Osteoblast (primary cell): ENCODE measurements at regions not wholly inside any gene's neighbourhood (a gene's known extent, or its start where the extent isn't known, plus 50 kb on each side); places are given as distances from the start of the nearest gene placed in this dataset.

Experiments used
- DNase-seq: peaks from one replicate; pipeline ENCODE4 v3.0.0; 2011; ENCODE audit warnings: low spot score, mixed read lengths; ENCODE audit not compliant: insufficient read length; ENCODE audit errors: missing footprints
- H2AFZ ChIP-seq: 2 replicates; pipeline ENCODE4 v1.6.0; 2011; ENCODE audit warnings: mild to moderate bottlenecking, low read length
- H3K27ac ChIP-seq: 2 replicates; pipeline ENCODE4 v1.5.1; 2011; ENCODE audit warnings: mild to moderate bottlenecking, low read depth, low read length, moderate library complexity
- H3K27me3 ChIP-seq: 2 replicates; pipeline ENCODE4 v1.6.0; 2012; ENCODE audit warnings: mild to moderate bottlenecking, control low read depth, inconsistent platforms, low read length, moderate library complexity; ENCODE audit not compliant: insufficient read depth
- H3K36me3 ChIP-seq: 2 replicates; pipeline ENCODE4 v1.5.1; 2011; ENCODE audit warnings: mild to moderate bottlenecking, low read length, control low read depth, moderate library complexity; ENCODE audit not compliant: insufficient read depth
- H3K4me1 ChIP-seq: 2 replicates; pipeline ENCODE4 v1.5.1; 2011; ENCODE audit warnings: mild to moderate bottlenecking, low read length, control low read depth, moderate library complexity; ENCODE audit not compliant: insufficient read depth
- H3K4me2 ChIP-seq: 2 replicates; pipeline ENCODE4 v1.6.0; 2011; ENCODE audit warnings: mild to moderate bottlenecking, low read length; ENCODE audit not compliant: insufficient read depth
- H3K4me3 ChIP-seq: fragments of 200-600 bp; sonication (generic); 3 replicates; pipeline ENCODE4 v1.5.1; 2012; ENCODE audit warnings: mild to moderate bottlenecking, low read length, inconsistent platforms; ENCODE audit not compliant: insufficient read depth
- H3K79me2 ChIP-seq: 2 replicates; pipeline ENCODE4 v1.6.0; 2012; ENCODE audit warnings: mild to moderate bottlenecking, low read length, control low read depth, inconsistent platforms; ENCODE audit not compliant: insufficient read depth
- H3K9me3 ChIP-seq: 2 replicates; pipeline ENCODE4 v1.5.1; 2011; ENCODE audit warnings: low read depth, low read length, control low read depth
- H4K20me1 ChIP-seq: 2 replicates; pipeline ENCODE4 v1.6.0; 2012; ENCODE audit warnings: mild to moderate bottlenecking, low read length, control low read depth; ENCODE audit not compliant: insufficient read depth
- TF ChIP-seq, protein P1 (sequence below): IDR thresholded peaks from 2 replicates; pipeline ENCODE4 v1.5.1; 2011; ENCODE audit warnings: mild to moderate bottlenecking, low read depth, low read length, moderate library complexity; ENCODE audit errors: extremely low read depth

DNA sequence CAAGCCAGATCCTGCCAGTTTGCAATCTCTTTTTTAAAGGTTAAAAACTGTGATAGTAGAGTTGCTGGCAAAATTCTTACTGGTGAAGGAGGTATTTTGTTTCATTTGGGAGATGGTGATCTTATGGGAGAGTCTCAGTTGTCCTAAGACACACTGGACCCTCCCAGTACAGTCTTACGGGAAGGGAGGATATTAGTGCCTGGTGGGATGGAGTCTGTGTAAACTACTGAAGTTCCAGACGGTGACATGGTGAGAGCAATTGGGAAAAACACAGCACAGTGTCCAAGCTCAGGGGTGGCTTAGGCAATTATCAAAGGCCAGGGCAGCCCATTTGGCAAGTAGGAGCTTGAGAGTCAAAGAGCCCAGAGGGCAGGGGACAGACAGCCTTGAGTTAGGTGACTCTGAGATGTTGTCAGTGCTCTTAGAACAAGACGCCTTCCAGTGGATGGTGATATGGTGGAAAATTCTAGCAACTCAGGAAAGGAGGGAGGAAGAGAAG, 143.7 kb upstream of the CCDC68 start:
- no peak overlapping the region for H3K27ac ChIP-seq
- no peaks in the 10 kb centered on the region for H3K36me3 ChIP-seq
- H3K27me3 ChIP-seq, result no peaks in the 10 kb centered on the region
- H3K79me2 ChIP-seq, result no peaks in the 10 kb centered on the region
- peak overlapping the region; percentile 5 for H2AFZ ChIP-seq
- no peaks in the 10 kb centered on the region for H3K9me3 ChIP-seq
- DNase-seq, result no peak
- H4K20me1 ChIP-seq, result no peaks in the 10 kb centered on the region
- no peak overlapping the region for H3K4me2 ChIP-seq
- TF ChIP-seq, protein P1, sequence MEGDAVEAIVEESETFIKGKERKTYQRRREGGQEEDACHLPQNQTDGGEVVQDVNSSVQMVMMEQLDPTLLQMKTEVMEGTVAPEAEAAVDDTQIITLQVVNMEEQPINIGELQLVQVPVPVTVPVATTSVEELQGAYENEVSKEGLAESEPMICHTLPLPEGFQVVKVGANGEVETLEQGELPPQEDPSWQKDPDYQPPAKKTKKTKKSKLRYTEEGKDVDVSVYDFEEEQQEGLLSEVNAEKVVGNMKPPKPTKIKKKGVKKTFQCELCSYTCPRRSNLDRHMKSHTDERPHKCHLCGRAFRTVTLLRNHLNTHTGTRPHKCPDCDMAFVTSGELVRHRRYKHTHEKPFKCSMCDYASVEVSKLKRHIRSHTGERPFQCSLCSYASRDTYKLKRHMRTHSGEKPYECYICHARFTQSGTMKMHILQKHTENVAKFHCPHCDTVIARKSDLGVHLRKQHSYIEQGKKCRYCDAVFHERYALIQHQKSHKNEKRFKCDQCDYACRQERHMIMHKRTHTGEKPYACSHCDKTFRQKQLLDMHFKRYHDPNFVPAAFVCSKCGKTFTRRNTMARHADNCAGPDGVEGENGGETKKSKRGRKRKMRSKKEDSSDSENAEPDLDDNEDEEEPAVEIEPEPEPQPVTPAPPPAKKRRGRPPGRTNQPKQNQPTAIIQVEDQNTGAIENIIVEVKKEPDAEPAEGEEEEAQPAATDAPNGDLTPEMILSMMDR, result no peak
- H3K4me1 ChIP-seq, result peaks cover 14% of the 10 kb centered on the region
- no peak overlapping the region for H3K4me3 ChIP-seq

DNA sequence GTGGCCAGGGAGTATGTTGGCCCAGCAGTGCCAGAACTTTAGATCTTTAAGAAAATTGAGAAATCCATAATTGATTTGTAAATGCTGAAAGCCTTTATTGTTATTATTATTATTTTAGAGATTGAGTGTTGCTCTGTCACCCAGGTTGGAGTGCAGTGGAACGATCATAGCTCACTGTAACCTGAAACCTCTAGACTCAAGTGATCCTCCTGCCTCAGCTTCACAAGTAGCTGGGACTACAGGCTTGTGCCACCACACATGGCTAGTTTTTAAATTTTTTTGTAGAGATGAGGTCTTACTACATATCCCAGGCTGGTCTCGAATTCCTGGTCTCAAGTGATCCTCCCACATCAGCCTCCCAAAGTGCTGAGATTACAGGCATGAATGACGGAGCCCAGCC, 143.2 kb upstream of the CCDC68 start:
- Histone ChIP-seq H3K4me2 (no peak overlapping the region), H3K4me1 (peaks cover 16% of the 10 kb centered on the region), H3K27ac (no peak overlapping the region), H3K4me3 (no peak overlapping the region), H3K79me2 (no peaks in the 10 kb centered on the region), H3K36me3 (no peaks in the 10 kb centered on the region), H3K27me3 (no peaks in the 10 kb centered on the region), H2AFZ (no peak overlapping the region), H4K20me1 (no peaks in the 10 kb centered on the region), H3K9me3 (no peaks in the 10 kb centered on the region)
- no peak for DNase-seq
- TF ChIP-seq, protein P1, result no peak

DNA sequence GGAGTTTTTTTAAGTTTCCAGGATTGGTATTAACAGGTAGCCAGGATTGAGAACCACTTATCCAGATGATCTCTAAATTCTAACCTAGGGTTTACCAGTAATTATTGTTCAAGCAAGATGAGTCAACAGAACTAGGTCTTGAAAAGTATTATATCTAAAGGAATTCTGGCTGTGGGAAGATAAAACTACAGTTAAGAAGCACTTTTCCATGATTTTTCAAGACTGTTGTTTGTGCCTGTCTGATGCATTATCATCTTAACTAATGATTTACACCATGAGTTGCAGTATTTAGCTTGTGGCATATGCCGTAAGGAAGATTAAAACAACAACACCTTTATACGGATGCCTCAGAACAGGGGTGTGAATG, 142.2 kb upstream of the CCDC68 start:
- Histone ChIP-seq H3K27me3 (no peaks in the 10 kb centered on the region), H3K4me3 (no peak overlapping the region), H2AFZ (no peak overlapping the region), H3K79me2 (no peaks in the 10 kb centered on the region), H3K4me2 (no peak overlapping the region), H3K9me3 (no peaks in the 10 kb centered on the region), H3K4me1 (peaks cover 27% of the 10 kb centered on the region), H3K27ac (no peak overlapping the region), H4K20me1 (no peaks in the 10 kb centered on the region), H3K36me3 (no peaks in the 10 kb centered on the region)
- TF ChIP-seq, protein P1, result no peak
- no peak for DNase-seq

DNA sequence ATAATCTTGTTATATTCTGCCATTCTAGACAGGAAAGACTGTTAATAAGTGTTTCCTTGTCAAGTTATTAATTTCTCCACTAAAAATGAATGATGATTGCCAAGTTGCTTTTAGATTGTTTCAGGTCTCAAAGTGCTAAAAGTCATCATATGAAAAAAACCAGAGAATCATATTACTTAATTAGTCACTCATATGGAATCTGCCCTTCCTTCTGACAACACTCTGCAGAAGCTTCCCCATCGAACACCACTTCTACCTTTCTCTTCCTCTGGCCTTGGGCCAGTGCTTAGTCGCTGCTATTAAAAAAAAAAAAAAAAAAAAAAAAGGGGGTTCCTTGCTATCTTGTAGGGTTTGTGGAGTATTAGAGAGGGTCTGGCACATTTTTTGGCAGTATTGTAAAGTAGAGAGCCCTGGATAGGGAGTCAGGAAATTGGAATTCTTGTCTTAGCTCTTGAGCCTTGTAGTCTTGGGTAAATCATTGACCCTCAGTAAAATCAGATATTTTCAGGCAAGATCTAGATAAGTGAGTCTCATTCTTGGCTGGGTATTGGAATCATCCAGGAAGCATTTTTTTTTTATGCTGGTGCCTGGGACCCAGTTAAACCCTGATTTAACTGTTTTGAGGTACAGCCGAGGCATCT, 141.7 kb upstream of the CCDC68 start:
- TF ChIP-seq, protein P1, result no peak
- DNase-seq, result peak; percentile 69
- H4K20me1 ChIP-seq, result no peaks in the 10 kb centered on the region
- H3K36me3 ChIP-seq, result no peaks in the 10 kb centered on the region
- H3K27ac ChIP-seq, result no peak overlapping the region
- H2AFZ ChIP-seq, result no peak overlapping the region
- H3K4me1 ChIP-seq, result peaks cover 28% of the 10 kb centered on the region
- H3K4me3 ChIP-seq, result no peak overlapping the region
- no peaks in the 10 kb centered on the region for H3K79me2 ChIP-seq
- H3K27me3 ChIP-seq, result no peaks in the 10 kb centered on the region
- peak overlapping the region; percentile 26 for H3K4me2 ChIP-seq
- H3K9me3 ChIP-seq, result no peaks in the 10 kb centered on the region
